GM23338 (cell line): ENCODE measurements at regions not wholly inside any gene's neighbourhood (a gene's known extent, or its start where the extent isn't known, plus 50 kb on each side); places are given as distances from the start of the nearest gene placed in this dataset.
A peak's percentile ranks its signal among the peaks of the same experiment; 100 is the strongest.

Experiments used
- CREB1 ChIP-seq: fragments of 250-450 bp; sonication (Bioruptor Pico); IDR thresholded peaks from 2 replicates; pipeline ENCODE4 v1.5.0; 2020; ENCODE audit warnings: low read depth, mild to moderate bottlenecking, moderate library complexity
- JUNB ChIP-seq: IDR thresholded peaks from one replicate; pipeline ENCODE4 v1.6.1; 2016; ENCODE audit warnings: antibody characterized with exemption; ENCODE audit not compliant: unreplicated experiment
- TF ChIP-seq, protein P1 (sequence below): fragments of 250-450 bp; sonication (Bioruptor Pico); IDR thresholded peaks from 2 replicates; pipeline ENCODE4 v1.5.0; 2020; ENCODE audit warnings: mild to moderate bottlenecking, moderate library complexity
- TF ChIP-seq, protein P2 (sequence below): IDR thresholded peaks from 2 replicates; pipeline ENCODE4 v1.6.1; 2016; ENCODE audit warnings: antibody characterized with exemption
- TF ChIP-seq, protein P3 (sequence below), 2 experiments: fragments of 200-600 bp in 1 of 2; sonication (generic) in 1 of 2; conservative IDR thresholded peaks; 2 replicates each; pipeline versions ENCODE4 v1.5.1 to v1.6.1; 2016 to 2017; ENCODE audit warnings: antibody characterized with exemption in 2 of 2, low read depth in 2 of 2, mild to moderate bottlenecking in 2 of 2, moderate library complexity in 1 of 2

DNA sequence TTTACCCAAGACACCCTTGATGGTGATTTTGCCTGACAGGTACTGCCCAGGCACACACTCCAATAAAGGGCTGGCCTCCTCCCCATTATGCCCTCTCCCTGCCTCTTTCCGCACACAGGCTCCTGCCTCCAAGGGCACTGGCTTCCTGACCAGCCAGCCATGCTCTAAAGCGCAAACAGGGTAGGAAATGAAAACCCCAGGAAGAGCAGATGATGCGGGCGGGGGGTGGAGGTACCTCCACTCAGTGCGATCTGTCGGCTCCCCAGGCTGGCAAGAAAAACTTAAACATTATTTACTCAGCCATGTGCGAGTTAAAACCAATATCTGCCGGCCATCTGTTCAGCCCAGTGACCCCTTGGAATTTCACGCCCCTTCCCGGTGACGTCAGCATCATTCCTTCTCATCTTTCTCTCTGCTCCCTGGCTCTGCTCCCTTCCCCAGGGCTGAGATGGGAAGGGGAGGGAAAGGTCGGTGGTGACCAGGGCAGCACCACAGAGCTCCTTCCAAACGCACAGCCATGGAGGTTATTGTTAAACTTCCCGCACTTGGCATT, 262.5 kb downstream of the CBLN1 start (continued):
- TF ChIP-seq, protein P1, sequence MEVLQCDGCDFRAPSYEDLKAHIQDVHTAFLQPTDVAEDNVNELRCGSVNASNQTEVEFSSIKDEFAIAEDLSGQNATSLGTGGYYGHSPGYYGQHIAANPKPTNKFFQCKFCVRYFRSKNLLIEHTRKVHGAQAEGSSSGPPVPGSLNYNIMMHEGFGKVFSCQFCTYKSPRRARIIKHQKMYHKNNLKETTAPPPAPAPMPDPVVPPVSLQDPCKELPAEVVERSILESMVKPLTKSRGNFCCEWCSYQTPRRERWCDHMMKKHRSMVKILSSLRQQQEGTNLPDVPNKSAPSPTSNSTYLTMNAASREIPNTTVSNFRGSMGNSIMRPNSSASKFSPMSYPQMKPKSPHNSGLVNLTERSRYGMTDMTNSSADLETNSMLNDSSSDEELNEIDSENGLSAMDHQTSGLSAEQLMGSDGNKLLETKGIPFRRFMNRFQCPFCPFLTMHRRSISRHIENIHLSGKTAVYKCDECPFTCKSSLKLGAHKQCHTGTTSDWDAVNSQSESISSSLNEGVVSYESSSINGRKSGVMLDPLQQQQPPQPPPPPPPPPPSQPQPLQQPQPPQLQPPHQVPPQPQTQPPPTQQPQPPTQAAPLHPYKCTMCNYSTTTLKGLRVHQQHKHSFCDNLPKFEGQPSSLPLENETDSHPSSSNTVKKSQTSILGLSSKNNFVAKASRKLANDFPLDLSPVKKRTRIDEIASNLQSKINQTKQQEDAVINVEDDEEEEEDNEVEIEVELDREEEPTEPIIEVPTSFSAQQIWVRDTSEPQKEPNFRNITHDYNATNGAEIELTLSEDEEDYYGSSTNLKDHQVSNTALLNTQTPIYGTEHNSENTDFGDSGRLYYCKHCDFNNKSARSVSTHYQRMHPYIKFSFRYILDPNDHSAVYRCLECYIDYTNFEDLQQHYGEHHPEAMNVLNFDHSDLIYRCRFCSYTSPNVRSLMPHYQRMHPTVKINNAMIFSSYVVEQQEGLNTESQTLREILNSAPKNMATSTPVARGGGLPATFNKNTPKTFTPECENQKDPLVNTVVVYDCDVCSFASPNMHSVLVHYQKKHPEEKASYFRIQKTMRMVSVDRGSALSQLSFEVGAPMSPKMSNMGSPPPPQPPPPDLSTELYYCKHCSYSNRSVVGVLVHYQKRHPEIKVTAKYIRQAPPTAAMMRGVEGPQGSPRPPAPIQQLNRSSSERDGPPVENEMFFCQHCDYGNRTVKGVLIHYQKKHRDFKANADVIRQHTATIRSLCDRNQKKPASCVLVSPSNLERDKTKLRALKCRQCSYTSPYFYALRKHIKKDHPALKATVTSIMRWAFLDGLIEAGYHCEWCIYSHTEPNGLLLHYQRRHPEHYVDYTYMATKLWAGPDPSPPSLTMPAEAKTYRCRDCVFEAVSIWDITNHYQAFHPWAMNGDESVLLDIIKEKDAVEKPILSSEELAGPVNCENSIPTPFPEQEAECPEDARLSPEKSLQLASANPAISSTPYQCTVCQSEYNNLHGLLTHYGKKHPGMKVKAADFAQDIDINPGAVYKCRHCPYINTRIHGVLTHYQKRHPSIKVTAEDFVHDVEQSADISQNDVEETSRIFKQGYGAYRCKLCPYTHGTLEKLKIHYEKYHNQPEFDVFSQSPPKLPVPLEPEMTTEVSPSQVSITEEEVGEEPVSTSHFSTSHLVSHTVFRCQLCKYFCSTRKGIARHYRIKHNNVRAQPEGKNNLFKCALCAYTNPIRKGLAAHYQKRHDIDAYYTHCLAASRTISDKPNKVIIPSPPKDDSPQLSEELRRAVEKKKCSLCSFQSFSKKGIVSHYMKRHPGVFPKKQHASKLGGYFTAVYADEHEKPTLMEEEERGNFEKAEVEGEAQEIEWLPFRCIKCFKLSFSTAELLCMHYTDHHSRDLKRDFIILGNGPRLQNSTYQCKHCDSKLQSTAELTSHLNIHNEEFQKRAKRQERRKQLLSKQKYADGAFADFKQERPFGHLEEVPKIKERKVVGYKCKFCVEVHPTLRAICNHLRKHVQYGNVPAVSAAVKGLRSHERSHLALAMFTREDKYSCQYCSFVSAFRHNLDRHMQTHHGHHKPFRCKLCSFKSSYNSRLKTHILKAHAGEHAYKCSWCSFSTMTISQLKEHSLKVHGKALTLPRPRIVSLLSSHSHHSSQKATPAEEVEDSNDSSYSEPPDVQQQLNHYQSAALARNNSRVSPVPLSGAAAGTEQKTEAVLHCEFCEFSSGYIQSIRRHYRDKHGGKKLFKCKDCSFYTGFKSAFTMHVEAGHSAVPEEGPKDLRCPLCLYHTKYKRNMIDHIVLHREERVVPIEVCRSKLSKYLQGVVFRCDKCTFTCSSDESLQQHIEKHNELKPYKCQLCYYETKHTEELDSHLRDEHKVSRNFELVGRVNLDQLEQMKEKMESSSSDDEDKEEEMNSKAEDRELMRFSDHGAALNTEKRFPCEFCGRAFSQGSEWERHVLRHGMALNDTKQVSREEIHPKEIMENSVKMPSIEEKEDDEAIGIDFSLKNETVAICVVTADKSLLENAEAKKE (CRISPR knock-in tag) = no peak
- TF ChIP-seq CREB1 (CRISPR knock-in tag) (peak; percentile 78), JUNB (no peak)
- TF ChIP-seq, protein P2, sequence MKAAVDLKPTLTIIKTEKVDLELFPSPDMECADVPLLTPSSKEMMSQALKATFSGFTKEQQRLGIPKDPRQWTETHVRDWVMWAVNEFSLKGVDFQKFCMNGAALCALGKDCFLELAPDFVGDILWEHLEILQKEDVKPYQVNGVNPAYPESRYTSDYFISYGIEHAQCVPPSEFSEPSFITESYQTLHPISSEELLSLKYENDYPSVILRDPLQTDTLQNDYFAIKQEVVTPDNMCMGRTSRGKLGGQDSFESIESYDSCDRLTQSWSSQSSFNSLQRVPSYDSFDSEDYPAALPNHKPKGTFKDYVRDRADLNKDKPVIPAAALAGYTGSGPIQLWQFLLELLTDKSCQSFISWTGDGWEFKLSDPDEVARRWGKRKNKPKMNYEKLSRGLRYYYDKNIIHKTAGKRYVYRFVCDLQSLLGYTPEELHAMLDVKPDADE = no peak
- TF ChIP-seq, protein P3, sequence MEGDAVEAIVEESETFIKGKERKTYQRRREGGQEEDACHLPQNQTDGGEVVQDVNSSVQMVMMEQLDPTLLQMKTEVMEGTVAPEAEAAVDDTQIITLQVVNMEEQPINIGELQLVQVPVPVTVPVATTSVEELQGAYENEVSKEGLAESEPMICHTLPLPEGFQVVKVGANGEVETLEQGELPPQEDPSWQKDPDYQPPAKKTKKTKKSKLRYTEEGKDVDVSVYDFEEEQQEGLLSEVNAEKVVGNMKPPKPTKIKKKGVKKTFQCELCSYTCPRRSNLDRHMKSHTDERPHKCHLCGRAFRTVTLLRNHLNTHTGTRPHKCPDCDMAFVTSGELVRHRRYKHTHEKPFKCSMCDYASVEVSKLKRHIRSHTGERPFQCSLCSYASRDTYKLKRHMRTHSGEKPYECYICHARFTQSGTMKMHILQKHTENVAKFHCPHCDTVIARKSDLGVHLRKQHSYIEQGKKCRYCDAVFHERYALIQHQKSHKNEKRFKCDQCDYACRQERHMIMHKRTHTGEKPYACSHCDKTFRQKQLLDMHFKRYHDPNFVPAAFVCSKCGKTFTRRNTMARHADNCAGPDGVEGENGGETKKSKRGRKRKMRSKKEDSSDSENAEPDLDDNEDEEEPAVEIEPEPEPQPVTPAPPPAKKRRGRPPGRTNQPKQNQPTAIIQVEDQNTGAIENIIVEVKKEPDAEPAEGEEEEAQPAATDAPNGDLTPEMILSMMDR (conservative IDR thresholded peaks at IDR 0.05; ENCODE audit: low read depth in 2 of 2) = no peak
